ENCODE measurements at regions not wholly inside any gene's neighbourhood (a gene's known extent, or its start where the extent isn't known, plus 50 kb on each side); places are given as distances from the start of the nearest gene placed in this dataset.

- Histone ChIP-seq H3K4me1 (no peaks in the 10 kb centered on the region), H3K9me3 (no peaks in the 10 kb centered on the region), H3K36me3 (no peaks in the 10 kb centered on the region), H3K27me3 (no peaks in the 10 kb centered on the region), H3K27ac (no peak overlapping the region), H3K4me3 (no peak overlapping the region)
- DNase-seq (ENCODE audit: low spot score in 2 of 2): no peak
- TF ChIP-seq CTCF (IDR thresholded peaks at IDR 0.05): no peak
- no peak for TF ChIP-seq POLR2AphosphoS5 (IDR thresholded peaks at IDR 0.05)
- no peak for TF ChIP-seq EP300 (IDR thresholded peaks at IDR 0.05)
- no peak for TF ChIP-seq POLR2A (IDR thresholded peaks at IDR 0.05)
- 50% methylated on average over 1 of the region's 1 CpG for WGBS
These were observed 176.4 kb upstream of the TRPC4 start for GRCh38 chr13:38046049-38046376.

- WGBS: 62% methylated on average over 6 of the region's 8 CpGs
- no peak for DNase-seq (ENCODE audit: low spot score in 2 of 2)
- Histone ChIP-seq H3K4me1 (no peaks in the 10 kb centered on the region), H3K36me3 (no peaks in the 10 kb centered on the region), H3K27ac (no peak overlapping the region), H3K9me3 (no peaks in the 10 kb centered on the region), H3K4me3 (no peak overlapping the region), H3K27me3 (no peaks in the 10 kb centered on the region)
- TF ChIP-seq POLR2A (IDR thresholded peaks at IDR 0.05): no peak
- TF ChIP-seq POLR2AphosphoS5 (IDR thresholded peaks at IDR 0.05): no peak
- TF ChIP-seq EP300 (IDR thresholded peaks at IDR 0.05): no peak
- TF ChIP-seq CTCF (IDR thresholded peaks at IDR 0.05): no peak
These were observed 175.9 kb upstream of the TRPC4 start for GRCh38 chr13:38045278-38046048.

GRCh38 chr13:38044067-38044466 lies 174.5 kb upstream of the TRPC4 start:
- 96% methylated on average over 3 of the region's 4 CpGs for WGBS
- DNase-seq (ENCODE audit: low spot score in 2 of 2): no peak
- H3K36me3 ChIP-seq: no peaks in the 10 kb centered on the region
- no peaks in the 10 kb centered on the region for H3K9me3 ChIP-seq
- no peak overlapping the region for H3K4me3 ChIP-seq
- H3K27me3 ChIP-seq: no peaks in the 10 kb centered on the region
- H3K27ac ChIP-seq: no peak overlapping the region
- no peaks in the 10 kb centered on the region for H3K4me1 ChIP-seq
- TF ChIP-seq EP300 (IDR thresholded peaks at IDR 0.05) (no peak), POLR2A (IDR thresholded peaks at IDR 0.05) (no peak), POLR2AphosphoS5 (IDR thresholded peaks at IDR 0.05) (no peak), CTCF (IDR thresholded peaks at IDR 0.05) (no peak)

GRCh38 chr13:38042771-38043170 lies 173.2 kb upstream of the TRPC4 start:
- no peaks in the 10 kb centered on the region for H3K4me1 ChIP-seq
- no peak overlapping the region for H3K27ac ChIP-seq
- 23% methylated on average over 2 of the region's 2 CpGs for WGBS
- no peak overlapping the region for H3K4me3 ChIP-seq
- TF ChIP-seq CTCF (IDR thresholded peaks at IDR 0.05) (no peak), POLR2A (IDR thresholded peaks at IDR 0.05) (no peak), EP300 (IDR thresholded peaks at IDR 0.05) (no peak), POLR2AphosphoS5 (IDR thresholded peaks at IDR 0.05) (no peak)
- no peaks in the 10 kb centered on the region for H3K9me3 ChIP-seq
- DNase-seq (ENCODE audit: low spot score in 2 of 2): no peak
- no peaks in the 10 kb centered on the region for H3K27me3 ChIP-seq
- no peaks in the 10 kb centered on the region for H3K36me3 ChIP-seq

- WGBS: 18% methylated on average over 2 of the region's 2 CpGs
- H3K36me3 ChIP-seq: no peaks in the 10 kb centered on the region
- H3K9me3 ChIP-seq: peaks cover 17% of the 10 kb centered on the region
- no peaks in the 10 kb centered on the region for H3K27me3 ChIP-seq
- TF ChIP-seq CTCF (IDR thresholded peaks at IDR 0.05) (no peak), EP300 (IDR thresholded peaks at IDR 0.05) (no peak), POLR2AphosphoS5 (IDR thresholded peaks at IDR 0.05) (no peak), POLR2A (IDR thresholded peaks at IDR 0.05) (no peak)
- DNase-seq (ENCODE audit: low spot score in 2 of 2): no peak
- H3K27ac ChIP-seq: no peak overlapping the region
- H3K4me1 ChIP-seq: no peaks in the 10 kb centered on the region
- H3K4me3 ChIP-seq: no peak overlapping the region
These were observed 154.9 kb upstream of the TRPC4 start for GRCh38 chr13:38024431-38024830.
